ENCODE measurements at regions not wholly inside any gene's neighbourhood (a gene's known extent, or its start where the extent isn't known, plus 50 kb on each side); places are given as distances from the start of the nearest gene placed in this dataset.
A peak's percentile ranks its signal among the peaks of the same experiment; 100 is the strongest.
"Not testable (repeated sequence)": the region's sequence is repeated elsewhere in the genome, so short reads cannot be mapped to it uniquely, and the experiment has no call there.

- DNase-seq (ENCODE audit: low spot score), result no peak
Observed at GRCh38 chr6:15021074-15021473, 224.8 kb upstream of the JARID2 start.

- DNase-seq (ENCODE audit: low spot score), result not testable (repeated sequence)
Observed at GRCh38 chr6:15023018-15023417, 222.9 kb upstream of the JARID2 start.

DNA sequence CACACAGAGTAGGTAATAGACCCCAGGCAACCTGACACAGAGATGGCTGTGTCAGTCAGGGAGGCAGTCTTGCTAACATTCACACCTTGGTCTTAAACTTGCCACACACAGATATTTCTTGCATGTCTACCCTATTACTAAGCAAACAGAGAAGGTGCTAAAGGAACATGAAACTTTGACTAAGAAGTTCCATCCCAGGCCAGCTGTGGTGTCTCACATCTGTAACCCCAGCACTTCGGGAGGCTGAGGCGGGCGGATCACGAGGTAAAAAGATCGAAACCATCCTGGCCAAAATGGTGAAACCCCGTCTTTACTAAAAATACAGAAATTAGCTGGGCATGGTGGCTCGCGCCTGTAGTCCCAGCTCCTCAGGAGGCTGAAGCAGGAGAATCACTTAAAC is 222.4 kb upstream of the JARID2 start:
- DNase-seq (ENCODE audit: low spot score), result peak; percentile 54

- DNase-seq (ENCODE audit: low spot score), result no peak
Observed at GRCh38 chr6:15025446-15025845, 220.4 kb upstream of the JARID2 start.

GRCh38 chr6:15026832-15027231 is 219.0 kb upstream of the JARID2 start:
- no peak for DNase-seq (ENCODE audit: low spot score)

GRCh38 chr6:15027472-15027871 is 218.4 kb upstream of the JARID2 start:
- no peak for DNase-seq (ENCODE audit: low spot score)

DNA sequence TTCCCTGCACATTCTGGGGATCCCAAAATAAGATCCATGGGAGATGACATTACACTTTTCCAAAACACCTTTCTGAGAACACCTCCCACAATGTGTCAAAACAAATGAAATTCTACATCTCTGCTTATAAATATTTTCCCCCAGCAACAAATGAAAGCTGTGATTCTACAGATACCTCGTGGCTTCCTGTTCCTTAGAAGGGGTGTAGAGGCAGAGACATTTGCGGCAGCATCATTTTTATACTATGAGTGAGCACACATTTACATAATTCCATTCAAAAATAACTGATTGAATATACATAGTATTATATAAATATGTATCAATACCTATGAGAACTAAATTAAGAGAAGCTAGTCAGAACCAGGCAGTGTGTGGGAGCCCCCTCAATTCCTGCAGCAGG is 213.9 kb upstream of the JARID2 start:
- no peak for DNase-seq (ENCODE audit: low spot score)

GRCh38 chr6:15033850-15034203 is 212.0 kb upstream of the JARID2 start:
- DNase-seq (ENCODE audit: low spot score), result no peak

GRCh38 chr6:15036690-15037245 is 209.1 kb upstream of the JARID2 start:
- no peak for DNase-seq (ENCODE audit: low spot score)

DNA sequence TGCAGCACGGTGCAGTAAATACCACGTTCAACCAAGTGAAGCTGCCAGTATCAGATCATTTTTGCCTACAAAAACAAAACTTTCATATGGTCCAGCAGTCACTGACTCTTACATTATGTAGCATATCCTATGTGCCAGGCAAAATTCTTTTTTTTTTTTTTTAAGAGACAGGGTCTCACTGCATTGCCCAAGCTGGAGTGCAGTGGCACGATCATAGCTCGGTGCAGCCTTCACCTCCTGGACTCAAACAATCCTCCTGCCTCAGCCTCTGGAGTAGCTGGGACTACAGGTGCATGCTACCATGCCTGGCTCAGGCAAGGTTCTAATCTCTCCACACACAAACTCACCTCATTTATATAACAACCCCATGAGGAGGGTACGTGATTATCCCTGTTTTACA is 208.6 kb upstream of the JARID2 start:
- no peak for DNase-seq (ENCODE audit: low spot score)

DNA sequence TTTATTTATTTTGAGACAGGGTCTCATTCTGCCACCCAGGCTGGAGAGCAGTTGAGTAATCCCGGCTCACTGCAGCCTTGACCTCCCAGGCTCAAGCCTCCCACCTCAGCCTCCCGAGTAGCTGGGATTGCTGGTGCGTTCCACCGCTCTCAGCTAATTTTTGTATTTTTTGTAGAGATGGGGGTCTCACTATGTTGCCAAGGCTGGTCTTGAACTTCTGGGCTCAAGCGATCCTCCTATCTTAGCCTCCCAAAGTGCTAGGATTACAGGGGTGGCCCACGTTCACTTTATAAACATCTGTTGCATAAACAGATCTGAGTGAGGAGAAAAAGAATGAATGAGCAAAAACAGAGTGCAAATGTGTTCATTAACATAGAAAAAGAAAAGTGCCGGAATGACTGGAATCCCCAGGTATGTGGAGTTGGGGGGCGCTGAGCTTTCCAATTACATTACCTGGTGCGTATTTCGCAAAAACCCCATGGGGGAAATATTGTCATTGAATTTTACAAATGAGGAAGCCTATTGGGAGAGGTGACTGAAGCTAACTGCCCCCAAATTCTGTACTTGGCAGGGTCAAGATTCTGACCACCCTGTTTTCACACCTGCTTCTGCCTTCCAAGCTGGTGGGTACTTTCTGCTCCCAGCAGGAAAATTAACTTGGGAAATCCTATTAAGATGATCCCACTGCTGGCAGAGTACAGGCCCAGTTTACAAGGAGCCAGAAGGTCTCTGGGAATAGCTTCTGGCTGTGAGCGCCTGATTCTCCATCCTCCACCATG is 207.7 kb upstream of the JARID2 start:
- no peak for DNase-seq (ENCODE audit: low spot score)

- DNase-seq (ENCODE audit: low spot score), result no peak
Observed at GRCh38 chr6:15039136-15039535, 206.7 kb upstream of the JARID2 start.

DNA sequence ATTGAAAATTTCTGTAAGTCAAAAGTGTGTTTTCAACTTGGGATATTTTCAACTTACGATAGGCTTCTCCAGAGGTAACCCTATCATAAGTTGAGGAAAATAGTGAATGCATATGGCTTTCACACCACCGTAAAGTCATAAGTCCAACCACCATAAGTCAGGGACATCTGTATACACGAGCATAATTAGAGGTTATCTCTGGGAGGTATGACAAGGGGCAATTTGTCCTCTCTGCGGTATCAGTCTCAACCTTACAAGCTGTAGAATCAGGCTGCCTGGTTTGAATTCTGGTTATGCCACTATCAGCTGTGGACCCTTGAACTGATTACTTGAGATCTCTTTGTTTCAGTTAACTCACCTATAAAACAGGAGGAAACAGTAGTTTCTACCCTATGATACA is 202.9 kb upstream of the JARID2 start:
- no peak for DNase-seq (ENCODE audit: low spot score)

DNA sequence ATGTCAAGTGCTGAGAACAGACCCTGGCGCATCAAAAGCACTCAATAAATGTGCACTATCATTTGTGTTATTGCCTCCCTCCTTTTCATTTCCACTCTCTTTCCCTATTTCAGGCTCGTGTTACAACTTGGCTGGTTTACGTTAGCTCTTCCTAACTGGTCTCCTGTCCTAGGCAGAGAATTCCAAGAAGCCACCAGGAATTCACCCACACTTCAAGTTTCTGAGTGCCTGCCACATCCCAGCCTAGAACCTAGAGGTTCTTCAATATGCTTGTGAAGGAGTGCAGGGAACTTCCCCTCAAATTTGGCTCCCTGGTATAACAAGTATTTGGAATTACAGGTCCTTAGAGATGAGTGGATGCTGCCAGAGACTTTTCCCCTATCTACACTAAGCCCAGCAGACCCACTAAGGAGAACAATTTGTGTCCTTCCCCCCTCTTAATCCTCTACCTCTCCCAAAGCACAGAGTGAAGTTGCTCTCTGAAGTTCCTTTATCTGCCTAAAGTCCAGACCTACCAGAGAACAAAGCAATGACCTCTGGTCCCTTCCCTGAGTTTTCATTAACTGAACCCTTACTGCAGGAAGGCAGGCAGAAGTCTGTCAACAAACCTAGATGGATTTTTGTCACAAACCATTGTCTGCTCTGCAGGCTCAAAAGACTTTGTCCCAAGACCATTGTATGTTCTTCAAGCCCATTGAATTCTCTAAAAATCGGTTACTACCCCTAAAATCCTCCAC is 201.6 kb upstream of the JARID2 start:
- no peak for DNase-seq (ENCODE audit: low spot score)

DNA sequence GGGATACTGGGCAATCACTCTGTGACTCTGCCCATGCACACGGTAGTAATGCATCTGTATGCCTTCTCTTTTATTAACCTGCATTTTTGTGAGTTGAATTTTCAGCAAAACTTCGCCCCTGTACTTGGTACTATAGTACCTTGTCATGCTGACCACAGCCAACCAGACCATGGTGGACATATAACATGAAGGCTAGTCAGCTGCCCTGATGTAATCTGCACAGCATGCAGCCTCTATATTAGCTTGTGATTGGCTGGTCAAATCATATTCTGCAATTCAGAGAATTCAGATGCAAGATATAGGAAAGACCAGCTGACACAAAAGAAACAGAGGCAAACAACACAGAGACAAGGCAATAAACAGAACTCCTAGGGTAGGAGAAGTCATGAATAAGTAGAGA is 200.9 kb upstream of the JARID2 start:
- no peak for DNase-seq (ENCODE audit: low spot score)

- no peak for DNase-seq (ENCODE audit: low spot score)
Observed at GRCh38 chr6:15046751-15047150, 199.1 kb upstream of the JARID2 start.

- no peak for DNase-seq (ENCODE audit: low spot score)
Observed at GRCh38 chr6:15048367-15048766, 197.5 kb upstream of the JARID2 start.

DNA sequence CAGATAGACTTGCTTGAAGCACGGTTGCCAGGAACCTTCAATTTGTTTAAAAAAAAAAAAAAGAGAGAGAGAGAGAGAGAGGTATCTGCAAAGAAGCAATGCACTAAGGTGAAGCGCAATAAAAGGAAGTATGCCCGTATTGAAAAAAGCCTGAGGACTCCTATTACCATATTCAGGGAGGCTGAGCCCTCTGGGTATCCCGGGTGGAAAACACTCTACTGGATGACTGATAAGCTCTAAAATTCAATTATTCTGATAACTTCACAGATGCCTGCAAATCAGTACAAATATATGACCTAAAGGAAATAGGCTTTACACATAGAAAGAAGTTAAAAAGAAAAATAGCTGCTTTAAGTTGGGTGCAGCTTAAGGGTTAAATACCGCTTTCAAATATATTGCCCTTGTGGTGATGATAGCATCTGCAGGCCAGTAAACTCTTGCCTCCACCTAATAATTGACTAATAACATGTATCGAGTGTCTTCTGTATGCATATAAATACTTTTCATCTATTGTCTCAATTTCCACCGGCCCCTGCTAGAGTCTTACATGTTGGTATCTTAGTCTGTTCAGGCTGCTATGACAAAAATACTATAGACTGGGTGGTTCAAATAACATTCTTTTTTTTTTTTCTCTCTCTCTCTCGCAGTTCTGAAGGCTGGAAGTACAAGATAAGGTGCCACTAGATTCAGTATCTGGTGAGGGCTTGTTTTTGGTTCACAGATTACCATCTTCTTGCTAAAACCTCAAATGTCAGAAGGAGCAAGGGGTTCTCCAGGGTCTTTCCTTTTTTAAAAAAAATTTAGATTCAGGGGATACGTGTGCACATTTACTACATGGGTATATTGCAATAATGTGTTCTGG is 187.4 kb upstream of the JARID2 start:
- no peak for DNase-seq (ENCODE audit: low spot score)

DNA sequence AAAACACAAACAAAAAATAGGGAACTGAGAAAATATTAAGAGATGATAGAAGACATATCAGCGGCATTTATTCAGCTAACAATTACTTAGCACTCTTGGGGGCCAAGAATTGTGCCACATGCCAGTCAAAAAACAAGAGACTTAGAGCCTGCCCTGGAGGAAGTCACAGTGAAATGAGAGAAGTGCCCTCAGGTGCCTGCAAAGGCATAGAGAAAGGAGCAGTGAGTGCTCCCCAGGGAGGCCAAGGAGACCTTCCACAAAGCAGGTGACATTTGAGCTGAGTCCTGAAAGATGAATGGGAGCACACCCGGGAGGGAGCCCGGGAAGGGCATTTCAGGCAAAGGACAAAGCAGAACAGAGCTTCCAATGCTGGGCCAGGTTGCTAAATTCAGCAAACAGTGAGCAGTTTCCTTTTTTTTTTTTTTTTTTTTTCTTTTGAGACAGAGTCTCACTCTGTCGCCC is 184.7 kb upstream of the JARID2 start:
- no peak for DNase-seq (ENCODE audit: low spot score)

- DNase-seq (ENCODE audit: low spot score), result no peak
Observed at GRCh38 chr6:15061908-15062515, 183.9 kb upstream of the JARID2 start.

GRCh38 chr6:15062516-15063252 is 183.2 kb upstream of the JARID2 start:
- DNase-seq (ENCODE audit: low spot score), result no peak

All from CD4-positive, alpha-beta T cell treated with Interleukin-2 at 100 ng/mL for 4 hours (primary cell).